Gastroesophageal sphincter (tissue), 3 donors: ENCODE measurements at regions not wholly inside any gene's neighbourhood (a gene's known extent, or its start where the extent isn't known, plus 50 kb on each side); places are given as distances from the start of the nearest gene placed in this dataset.

Experiments
- EP300 ChIP-seq: sonication (generic); formaldehyde crosslinking; IDR thresholded peaks from one replicate; pipeline ENCODE4 v1.6.1; 2017; ENCODE audit warnings: antibody characterized with exemption, mild to moderate bottlenecking
- POLR2A ChIP-seq, 2 donors: fragments of 450-650 bp; IDR thresholded peaks; one replicate each; pipeline ENCODE4 v1.6.1; 2017; ENCODE audit warnings: antibody characterized with exemption in 2 of 2, mild to moderate bottlenecking in 2 of 2, moderate library complexity in 1 of 2
- TF ChIP-seq, protein P1 (sequence below), 4 experiments: fragments of 200-600 bp in 2 of 4; fragments of 450-650 bp in 2 of 4; sonication (generic) in 1 of 4; IDR thresholded peaks; one replicate each; pipeline ENCODE4 v1.5.1; 2017 to 2019; ENCODE audit warnings: antibody characterized with exemption in 4 of 4, mild to moderate bottlenecking in 2 of 4, moderate library complexity in 2 of 4

DNA sequence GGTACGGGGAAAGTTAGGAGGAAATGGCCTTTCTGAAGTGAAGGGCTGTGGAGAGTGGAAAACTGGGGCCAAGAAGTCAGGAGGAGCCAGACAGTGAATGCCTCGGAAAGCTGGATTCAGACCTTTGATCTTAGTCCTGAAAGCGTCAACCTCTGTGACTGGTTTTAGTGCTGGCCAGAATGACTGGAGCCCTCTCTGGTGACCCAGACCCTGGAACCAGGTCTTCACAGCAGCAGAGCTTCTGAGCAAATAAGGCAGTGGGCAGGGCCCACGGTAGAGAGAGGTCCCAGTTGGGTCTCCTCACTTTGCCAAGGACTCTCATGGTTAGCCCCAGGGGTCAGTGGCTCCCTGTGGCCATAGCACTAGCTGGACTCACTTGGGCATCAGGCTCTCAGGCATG is 157.7 kb upstream of the EEPD1 start:
- TF ChIP-seq, protein P1, sequence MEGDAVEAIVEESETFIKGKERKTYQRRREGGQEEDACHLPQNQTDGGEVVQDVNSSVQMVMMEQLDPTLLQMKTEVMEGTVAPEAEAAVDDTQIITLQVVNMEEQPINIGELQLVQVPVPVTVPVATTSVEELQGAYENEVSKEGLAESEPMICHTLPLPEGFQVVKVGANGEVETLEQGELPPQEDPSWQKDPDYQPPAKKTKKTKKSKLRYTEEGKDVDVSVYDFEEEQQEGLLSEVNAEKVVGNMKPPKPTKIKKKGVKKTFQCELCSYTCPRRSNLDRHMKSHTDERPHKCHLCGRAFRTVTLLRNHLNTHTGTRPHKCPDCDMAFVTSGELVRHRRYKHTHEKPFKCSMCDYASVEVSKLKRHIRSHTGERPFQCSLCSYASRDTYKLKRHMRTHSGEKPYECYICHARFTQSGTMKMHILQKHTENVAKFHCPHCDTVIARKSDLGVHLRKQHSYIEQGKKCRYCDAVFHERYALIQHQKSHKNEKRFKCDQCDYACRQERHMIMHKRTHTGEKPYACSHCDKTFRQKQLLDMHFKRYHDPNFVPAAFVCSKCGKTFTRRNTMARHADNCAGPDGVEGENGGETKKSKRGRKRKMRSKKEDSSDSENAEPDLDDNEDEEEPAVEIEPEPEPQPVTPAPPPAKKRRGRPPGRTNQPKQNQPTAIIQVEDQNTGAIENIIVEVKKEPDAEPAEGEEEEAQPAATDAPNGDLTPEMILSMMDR (IDR thresholded peaks at IDR 0.05): no peak
- TF ChIP-seq POLR2A (IDR thresholded peaks at IDR 0.05): no peak
- no peak for TF ChIP-seq EP300
